ENCODE measurements at regions not wholly inside any gene's neighbourhood (a gene's known extent, or its start where the extent isn't known, plus 50 kb on each side); places are given as distances from the start of the nearest gene placed in this dataset.
"Not testable (repeated sequence)": the region's sequence is repeated elsewhere in the genome, so short reads cannot be mapped to it uniquely, and the experiment has no call there.

- DNase-seq (ENCODE audit: low read depth in 2 of 2, low spot score in 1 of 2): no peak
Observed at GRCh38 chr2:21331625-21332370, 208.0 kb downstream of the TDRD15 start.

- no peak for DNase-seq (ENCODE audit: low read depth in 2 of 2, low spot score in 1 of 2)
Observed at GRCh38 chr2:21332993-21333625, 209.3 kb downstream of the TDRD15 start.

GRCh38 chr2:21333684-21334083 lies 209.9 kb downstream of the TDRD15 start:
- no peak for DNase-seq (ENCODE audit: low read depth in 2 of 2, low spot score in 1 of 2)

GRCh38 chr2:21346984-21347383 lies 223.2 kb downstream of the TDRD15 start:
- DNase-seq (ENCODE audit: low read depth in 2 of 2, low spot score in 1 of 2): no peak

GRCh38 chr2:21353879-21354679 lies 230.3 kb downstream of the TDRD15 start:
- no peak for DNase-seq (ENCODE audit: low read depth in 2 of 2, low spot score in 1 of 2)

- no peak for DNase-seq (ENCODE audit: low read depth in 2 of 2, low spot score in 1 of 2)
Observed at GRCh38 chr2:21356086-21356856, 232.5 kb downstream of the TDRD15 start.

GRCh38 chr2:21356857-21357255 lies 233.1 kb downstream of the TDRD15 start:
- no peak for DNase-seq (ENCODE audit: low read depth in 2 of 2, low spot score in 1 of 2)

GRCh38 chr2:21358976-21359375 lies 235.2 kb downstream of the TDRD15 start:
- DNase-seq (ENCODE audit: low read depth in 2 of 2, low spot score in 1 of 2): no peak

GRCh38 chr2:21361384-21361783 lies 237.6 kb downstream of the TDRD15 start:
- DNase-seq (ENCODE audit: low read depth in 2 of 2, low spot score in 1 of 2): no peak

- no peak for DNase-seq (ENCODE audit: low read depth in 2 of 2, low spot score in 1 of 2)
Observed at GRCh38 chr2:21361957-21362486, 238.3 kb downstream of the TDRD15 start.

GRCh38 chr2:21363364-21363763 lies 239.6 kb downstream of the TDRD15 start:
- no peak for DNase-seq (ENCODE audit: low read depth in 2 of 2, low spot score in 1 of 2)

GRCh38 chr2:21367421-21367820 lies 243.7 kb downstream of the TDRD15 start:
- DNase-seq (ENCODE audit: low read depth in 2 of 2, low spot score in 1 of 2): no peak

- DNase-seq (ENCODE audit: low read depth in 2 of 2, low spot score in 1 of 2): no peak
Observed at GRCh38 chr2:21369787-21370186, 246.0 kb downstream of the TDRD15 start.

- DNase-seq (ENCODE audit: low read depth in 2 of 2, low spot score in 1 of 2): no peak
Observed at GRCh38 chr2:21371499-21372003, 247.8 kb downstream of the TDRD15 start.

- no peak for DNase-seq (ENCODE audit: low read depth in 2 of 2, low spot score in 1 of 2)
Observed at GRCh38 chr2:21372654-21373053, 248.9 kb downstream of the TDRD15 start.

GRCh38 chr2:21376864-21377263 lies 253.1 kb downstream of the TDRD15 start:
- no peak for DNase-seq (ENCODE audit: low read depth in 2 of 2, low spot score in 1 of 2)

- DNase-seq (ENCODE audit: low read depth in 2 of 2, low spot score in 1 of 2): no peak
Observed at GRCh38 chr2:21379140-21379539, 255.4 kb downstream of the TDRD15 start.

GRCh38 chr2:21379668-21380067 lies 255.9 kb downstream of the TDRD15 start:
- DNase-seq (ENCODE audit: low read depth in 2 of 2, low spot score in 1 of 2): not testable (repeated sequence)

- no peak for DNase-seq (ENCODE audit: low read depth in 2 of 2, low spot score in 1 of 2)
Observed at GRCh38 chr2:21381421-21381820, 257.7 kb downstream of the TDRD15 start.

- no peak for DNase-seq (ENCODE audit: low read depth in 2 of 2, low spot score in 1 of 2)
Observed at GRCh38 chr2:21382701-21383520, 259.1 kb downstream of the TDRD15 start.
